OCI-LY3 (cell line): ENCODE measurements at regions not wholly inside any gene's neighbourhood (a gene's known extent, or its start where the extent isn't known, plus 50 kb on each side); places are given as distances from the start of the nearest gene placed in this dataset.

Experiments
- EZH2phosphoT487 ChIP-seq: fragments of 200-600 bp; shearing (Covaris generic); IDR thresholded peaks from 2 replicates; pipeline ENCODE4 v1.6.1; 2018; ENCODE audit warnings: antibody characterized with exemption, mixed run types, low read depth
- TF ChIP-seq, protein P1 (sequence below): fragments of 200-600, 300-600 bp; sonication (generic); IDR thresholded peaks from 2 replicates; pipeline ENCODE4 v1.5.1; 2014; ENCODE audit warnings: antibody characterized with exemption, low read length, low read depth

DNA sequence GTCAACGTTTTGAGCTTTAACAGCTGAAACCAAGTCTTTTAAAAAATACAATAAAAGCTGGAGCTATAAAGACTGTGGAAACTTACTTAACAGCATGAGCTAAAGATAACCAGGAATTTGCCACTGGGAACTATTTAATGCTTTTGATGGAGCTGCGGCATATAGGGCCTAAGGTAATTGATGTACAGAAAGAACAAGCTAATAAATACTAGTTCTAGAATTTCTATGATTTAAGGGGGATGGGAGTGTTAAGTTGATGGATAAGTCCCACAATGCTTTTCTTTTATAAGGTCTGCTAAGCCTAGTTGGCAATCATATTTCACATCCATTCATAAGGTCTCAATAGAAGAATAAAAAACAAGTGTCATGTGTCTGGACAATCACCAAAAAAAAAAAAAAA, 334.0 kb upstream of the DMAC1 start:
- TF ChIP-seq, protein P1, sequence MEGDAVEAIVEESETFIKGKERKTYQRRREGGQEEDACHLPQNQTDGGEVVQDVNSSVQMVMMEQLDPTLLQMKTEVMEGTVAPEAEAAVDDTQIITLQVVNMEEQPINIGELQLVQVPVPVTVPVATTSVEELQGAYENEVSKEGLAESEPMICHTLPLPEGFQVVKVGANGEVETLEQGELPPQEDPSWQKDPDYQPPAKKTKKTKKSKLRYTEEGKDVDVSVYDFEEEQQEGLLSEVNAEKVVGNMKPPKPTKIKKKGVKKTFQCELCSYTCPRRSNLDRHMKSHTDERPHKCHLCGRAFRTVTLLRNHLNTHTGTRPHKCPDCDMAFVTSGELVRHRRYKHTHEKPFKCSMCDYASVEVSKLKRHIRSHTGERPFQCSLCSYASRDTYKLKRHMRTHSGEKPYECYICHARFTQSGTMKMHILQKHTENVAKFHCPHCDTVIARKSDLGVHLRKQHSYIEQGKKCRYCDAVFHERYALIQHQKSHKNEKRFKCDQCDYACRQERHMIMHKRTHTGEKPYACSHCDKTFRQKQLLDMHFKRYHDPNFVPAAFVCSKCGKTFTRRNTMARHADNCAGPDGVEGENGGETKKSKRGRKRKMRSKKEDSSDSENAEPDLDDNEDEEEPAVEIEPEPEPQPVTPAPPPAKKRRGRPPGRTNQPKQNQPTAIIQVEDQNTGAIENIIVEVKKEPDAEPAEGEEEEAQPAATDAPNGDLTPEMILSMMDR, result no peak
- TF ChIP-seq EZH2phosphoT487, result no peak
